GM23248 (cell line): ENCODE measurements at regions not wholly inside any gene's neighbourhood (a gene's known extent, or its start where the extent isn't known, plus 50 kb on each side); places are given as distances from the start of the nearest gene placed in this dataset.

Source experiments
- DNase-seq: peaks from one replicate; pipeline ENCODE4 v3.0.0-alpha.2; 2015
- H2AFZ ChIP-seq: fragments of 200-600 bp; sonication (generic); 2 replicates; pipeline ENCODE4 v1.6.1; 2016; ENCODE audit warnings: antibody characterized with exemption
- H3F3A ChIP-seq: fragments of 200-600 bp; sonication (generic); 2 replicates; pipeline ENCODE4 v1.6.1; 2016; ENCODE audit warnings: mild to moderate bottlenecking, antibody characterized with exemption, mixed run types; ENCODE audit not compliant: insufficient read depth
- H3K27ac ChIP-seq: fragments of 200-600 bp; sonication (generic); 2 replicates; pipeline ENCODE4 v1.5.1; 2016; ENCODE audit warnings: mild to moderate bottlenecking
- H3K27me3 ChIP-seq: fragments of 200-600 bp; sonication (generic); replicated peaks from 2 replicates; pipeline ENCODE4 v1.6.1; 2016; ENCODE audit warnings: mild to moderate bottlenecking; ENCODE audit not compliant: insufficient read depth
- H3K36me3 ChIP-seq: fragments of 200-600 bp; sonication (generic); 2 replicates; pipeline ENCODE4 v1.6.1; 2016; ENCODE audit warnings: low read depth, mild to moderate bottlenecking
- H3K4me1 ChIP-seq: fragments of 200-600 bp; sonication (generic); 2 replicates; pipeline ENCODE4 v1.6.1; 2016; ENCODE audit warnings: mild to moderate bottlenecking; ENCODE audit not compliant: insufficient read depth
- H3K4me2 ChIP-seq: fragments of 200-600 bp; sonication (generic); one replicate; pipeline ENCODE4 v1.6.1; 2016; ENCODE audit warnings: mild to moderate bottlenecking; ENCODE audit not compliant: unreplicated experiment
- H3K4me3 ChIP-seq: fragments of 200-600 bp; sonication (generic); 2 replicates; pipeline ENCODE4 v1.5.1; 2016; ENCODE audit warnings: mild to moderate bottlenecking
- H3K79me2 ChIP-seq: fragments of 200-600 bp; sonication (generic); 2 replicates; pipeline ENCODE4 v1.6.1; 2016; ENCODE audit warnings: mild to moderate bottlenecking; ENCODE audit not compliant: insufficient read depth
- H3K9ac ChIP-seq: fragments of 200-600 bp; sonication (generic); 2 replicates; pipeline ENCODE4 v1.6.1; 2016; ENCODE audit warnings: mild to moderate bottlenecking
- H3K9me2 ChIP-seq: fragments of 200-600 bp; sonication (generic); 2 replicates; pipeline ENCODE4 v1.6.1; 2016; ENCODE audit warnings: mixed run types, mild to moderate bottlenecking, moderate library complexity; ENCODE audit not compliant: insufficient read depth
- H3K9me3 ChIP-seq: fragments of 200-600 bp; sonication (generic); one replicate; pipeline ENCODE4 v1.6.1; 2017; ENCODE audit warnings: low read depth
- H4K20me1 ChIP-seq: fragments of 200-600 bp; sonication (generic); 2 replicates; pipeline ENCODE4 v1.6.0; 2016; ENCODE audit not compliant: insufficient read depth
- EZH2 ChIP-seq: fragments of 200-600 bp; sonication (generic); IDR thresholded peaks from 2 replicates; pipeline ENCODE4 v1.6.1; 2018; ENCODE audit warnings: antibody characterized with exemption, mild to moderate bottlenecking; ENCODE audit not compliant: insufficient read depth, poor library complexity, severe bottlenecking
- EZH2phosphoT487 ChIP-seq: fragments of 200-600 bp; sonication (generic); IDR thresholded peaks from 2 replicates; pipeline ENCODE4 v1.6.1; 2018; ENCODE audit warnings: antibody characterized with exemption, moderate library complexity, mild to moderate bottlenecking, low read depth; ENCODE audit not compliant: insufficient read depth
- WGBS, 2 experiments: methylation state at CpG; one replicate each; pipeline ENCODE4 v1.1.6; 2015 to 2017; ENCODE audit warnings: low lambda C conversion rate in 2 of 2, low coverage in 1 of 2; ENCODE audit errors: missing lambda C conversion rate in 2 of 2; 5-methylcytosine and 5-hydroxymethylcytosine counted together
- in situ Hi-C: fragments of 300-500 bp; cut with MboI; formaldehyde crosslinking; loops from 2 replicates; pipeline ENCODE4 v1.15.0; 2020

GRCh38 chr4:159542296-159542695 lies 439.4 kb downstream of the RAPGEF2 start:
- Histone ChIP-seq H3K27me3 (no peaks in the 10 kb centered on the region; the same call in 1 of the 2 replicates), H3K9me2 (no peaks in the 10 kb centered on the region), H3K4me2 (no peak overlapping the region), H3F3A (no peaks in the 10 kb centered on the region), H3K9ac (no peak overlapping the region), H3K79me2 (no peaks in the 10 kb centered on the region), H3K4me3 (no peak overlapping the region), H3K36me3 (no peaks in the 10 kb centered on the region), H3K9me3 (no peaks in the 10 kb centered on the region), H2AFZ (no peak overlapping the region), H3K4me1 (no peaks in the 10 kb centered on the region), H3K27ac (no peak overlapping the region), H4K20me1 (no peaks in the 10 kb centered on the region)
- DNase-seq = no peak
- 3 to 6% methylated on average over 1 of the region's 1 CpG for WGBS, 2 experiments
- TF ChIP-seq EZH2 (no peak), EZH2phosphoT487 (no peak)
- in situ Hi-C loops = no loop called here

- H3K4me3 ChIP-seq = no peak overlapping the region
- TF ChIP-seq EZH2 = no peak
- TF ChIP-seq EZH2phosphoT487 = no peak
- in situ Hi-C loops = no loop called here
These were observed 441.0 kb downstream of the RAPGEF2 start for GRCh38 chr4:159543831-159544230.

GRCh38 chr4:159545556-159545955 lies 442.7 kb downstream of the RAPGEF2 start:
- no peak for DNase-seq
- TF ChIP-seq EZH2 = no peak
- no peak for TF ChIP-seq EZH2phosphoT487
- Histone ChIP-seq H3K27ac (no peak overlapping the region), H4K20me1 (no peaks in the 10 kb centered on the region), H3K9me3 (no peaks in the 10 kb centered on the region), H3K4me1 (no peaks in the 10 kb centered on the region), H3F3A (no peaks in the 10 kb centered on the region), H3K4me3 (no peak overlapping the region), H3K4me2 (no peak overlapping the region), H2AFZ (no peak overlapping the region), H3K9ac (no peak overlapping the region), H3K9me2 (no peaks in the 10 kb centered on the region), H3K36me3 (no peaks in the 10 kb centered on the region), H3K79me2 (no peaks in the 10 kb centered on the region), H3K27me3 (no peaks in the 10 kb centered on the region; the same call in 1 of the 2 replicates)
- in situ Hi-C loops = no loop called here
- 36 to 39% methylated on average over 2 of the region's 2 CpGs for WGBS, 2 experiments

More at GRCh38 chr4:159543831-159544230, 441.0 kb downstream of the RAPGEF2 start:
- Histone ChIP-seq H3K4me2 (no peak overlapping the region), H3K4me1 (no peaks in the 10 kb centered on the region), H3K27ac (no peak overlapping the region), H3K36me3 (no peaks in the 10 kb centered on the region), H2AFZ (no peak overlapping the region), H4K20me1 (no peaks in the 10 kb centered on the region), H3F3A (no peaks in the 10 kb centered on the region), H3K9me2 (no peaks in the 10 kb centered on the region), H3K79me2 (no peaks in the 10 kb centered on the region), H3K9me3 (no peaks in the 10 kb centered on the region), H3K9ac (no peak overlapping the region), H3K27me3 (no peaks in the 10 kb centered on the region; the same call in 1 of the 2 replicates)
- no peak for DNase-seq
- WGBS, 2 experiments = 3 to 14% methylated on average over 5 of the region's 5 CpGs

GRCh38 chr4:159547645-159548308 lies 444.9 kb downstream of the RAPGEF2 start:
- 27 to 50% methylated on average over 1 of the region's 1 CpG for WGBS, 2 experiments
- no peak overlapping the region for H3K27ac ChIP-seq
- no peaks in the 10 kb centered on the region for H3K9me3 ChIP-seq
- no peaks in the 10 kb centered on the region for H4K20me1 ChIP-seq
- no peak overlapping the region for H3K4me2 ChIP-seq
- no peak overlapping the region for H3K4me3 ChIP-seq
- no peaks in the 10 kb centered on the region for H3F3A ChIP-seq
- no peaks in the 10 kb centered on the region for H3K36me3 ChIP-seq
- DNase-seq = peak; percentile 31
- no peak overlapping the region for H3K9ac ChIP-seq
- no peak for TF ChIP-seq EZH2phosphoT487
- TF ChIP-seq EZH2 = no peak
- H3K27me3 ChIP-seq = no peaks in the 10 kb centered on the region
- no peaks in the 10 kb centered on the region for H3K79me2 ChIP-seq
- in situ Hi-C loops = no loop called here
- no peak overlapping the region for H2AFZ ChIP-seq
- H3K4me1 ChIP-seq = no peaks in the 10 kb centered on the region
- H3K9me2 ChIP-seq = no peaks in the 10 kb centered on the region

GRCh38 chr4:159549098-159549518 lies 446.2 kb downstream of the RAPGEF2 start:
- in situ Hi-C loops = no loop called here
- H3K27ac ChIP-seq = no peak overlapping the region
- no peaks in the 10 kb centered on the region for H4K20me1 ChIP-seq
- no peak overlapping the region for H2AFZ ChIP-seq
- 16 to 17% methylated on average over 2 of the region's 2 CpGs for WGBS, 2 experiments
- H3K4me2 ChIP-seq = no peak overlapping the region
- no peaks in the 10 kb centered on the region for H3K9me2 ChIP-seq
- H3F3A ChIP-seq = no peaks in the 10 kb centered on the region
- no peak overlapping the region for H3K4me3 ChIP-seq
- H3K36me3 ChIP-seq = no peaks in the 10 kb centered on the region
- no peaks in the 10 kb centered on the region for H3K9me3 ChIP-seq
- no peaks in the 10 kb centered on the region for H3K4me1 ChIP-seq
- H3K79me2 ChIP-seq = no peaks in the 10 kb centered on the region
- TF ChIP-seq EZH2phosphoT487 (no peak), EZH2 (no peak)
- DNase-seq = peak; percentile 67
- no peaks in the 10 kb centered on the region; the same call in 1 of the 2 replicates for H3K27me3 ChIP-seq
- no peak overlapping the region for H3K9ac ChIP-seq
